ENCODE measurements at regions not wholly inside any gene's neighbourhood (a gene's known extent, or its start where the extent isn't known, plus 50 kb on each side); places are given as distances from the start of the nearest gene placed in this dataset.

GRCh38 chr4:124396333-124396732, 316.2 kb downstream of the ANKRD50 start:
- no peak for DNase-seq

- DNase-seq, result no peak
Measured at GRCh38 chr4:124401606-124402005, 310.9 kb downstream of the ANKRD50 start.

GRCh38 chr4:124409044-124409443, 303.5 kb downstream of the ANKRD50 start:
- no peak for DNase-seq

- no peak for DNase-seq
Measured at GRCh38 chr4:124414276-124415040, 298.1 kb downstream of the ANKRD50 start.

GRCh38 chr4:124415146-124415545, 297.4 kb downstream of the ANKRD50 start:
- DNase-seq, result no peak

- DNase-seq, result no peak
Measured at GRCh38 chr4:124417371-124417770, 295.2 kb downstream of the ANKRD50 start.

GRCh38 chr4:124420166-124420695, 292.3 kb downstream of the ANKRD50 start:
- no peak for DNase-seq

GRCh38 chr4:124423160-124423559, 289.4 kb downstream of the ANKRD50 start:
- DNase-seq, result no peak

- DNase-seq, result no peak
Measured at GRCh38 chr4:124426279-124426678, 286.3 kb downstream of the ANKRD50 start.

GRCh38 chr4:124427095-124427767, 285.3 kb downstream of the ANKRD50 start:
- DNase-seq, result no peak

- DNase-seq, result no peak
Measured at GRCh38 chr4:124428648-124429047, 283.9 kb downstream of the ANKRD50 start.

GRCh38 chr4:124429746-124430250, 282.7 kb downstream of the ANKRD50 start:
- no peak for DNase-seq

- no peak for DNase-seq
Measured at GRCh38 chr4:124431653-124432192, 280.8 kb downstream of the ANKRD50 start.

- no peak for DNase-seq
Measured at GRCh38 chr4:124432500-124432899, 280.0 kb downstream of the ANKRD50 start.

GRCh38 chr4:124433044-124433443, 279.5 kb downstream of the ANKRD50 start:
- no peak for DNase-seq

- no peak for DNase-seq
Measured at GRCh38 chr4:124433500-124433899, 279.0 kb downstream of the ANKRD50 start.

GRCh38 chr4:124435274-124435950, 277.1 kb downstream of the ANKRD50 start:
- DNase-seq, result no peak

- no peak for DNase-seq
Measured at GRCh38 chr4:124437853-124438495, 274.6 kb downstream of the ANKRD50 start.

- DNase-seq, result no peak
Measured at GRCh38 chr4:124445071-124445470, 267.5 kb downstream of the ANKRD50 start.

GRCh38 chr4:124449881-124450280, 262.7 kb downstream of the ANKRD50 start:
- DNase-seq, result no peak

- DNase-seq, result no peak
Measured at GRCh38 chr4:124450851-124451250, 261.7 kb downstream of the ANKRD50 start.

GRCh38 chr4:124454772-124455270, 257.7 kb downstream of the ANKRD50 start:
- DNase-seq, result no peak

Measured in stimulated activated CD4-positive, alpha-beta T cell treated with anti-CD3 and anti-CD28 coated beads, Interleukin-4, amount 100 ng/mL, for 1 hour (primary cell).